Activated CD4-positive, alpha-beta T cell treated with anti-CD3 and anti-CD28 coated beads for 48 hours (primary cell): ENCODE measurements at regions not wholly inside any gene's neighbourhood (a gene's known extent, or its start where the extent isn't known, plus 50 kb on each side); places are given as distances from the start of the nearest gene placed in this dataset.
A peak's percentile ranks its signal among the peaks of the same experiment; 100 is the strongest.

Experiments used
- DNase-seq: peaks from one replicate; pipeline ENCODE4 v3.0.0-alpha.2; 2020

GRCh38 chr13:42485272-42485671 is 88.7 kb upstream of the TNFSF11 start:
- no peak for DNase-seq

- no peak for DNase-seq
These were observed 87.2 kb upstream of the TNFSF11 start for GRCh38 chr13:42486711-42487198.

- no peak for DNase-seq
These were observed 86.7 kb upstream of the TNFSF11 start for GRCh38 chr13:42487221-42487620.

GRCh38 chr13:42490676-42491075 is 83.3 kb upstream of the TNFSF11 start:
- DNase-seq = no peak

- DNase-seq = peak; percentile 16
These were observed 81.5 kb upstream of the TNFSF11 start for GRCh38 chr13:42492372-42492920.

- peak; percentile 18 for DNase-seq
These were observed 79.8 kb upstream of the TNFSF11 start for GRCh38 chr13:42494157-42494556.

GRCh38 chr13:42495255-42495654 is 78.7 kb upstream of the TNFSF11 start:
- no peak for DNase-seq

- DNase-seq = peak; percentile 27
These were observed 78.2 kb upstream of the TNFSF11 start for GRCh38 chr13:42495751-42496150.

GRCh38 chr13:42496926-42497554 is 76.9 kb upstream of the TNFSF11 start:
- DNase-seq = peak; percentile 44

- DNase-seq = peak; percentile 47
These were observed 76.2 kb upstream of the TNFSF11 start for GRCh38 chr13:42497798-42498197.

- DNase-seq = peak; percentile 24
These were observed 75.4 kb upstream of the TNFSF11 start for GRCh38 chr13:42498521-42498920.
